ENCODE measurements at regions not wholly inside any gene's neighbourhood (a gene's known extent, or its start where the extent isn't known, plus 50 kb on each side); places are given as distances from the start of the nearest gene placed in this dataset.

- TF ChIP-seq EP300 (IDR thresholded peaks at IDR 0.05): no peak
- TF ChIP-seq, protein P1, sequence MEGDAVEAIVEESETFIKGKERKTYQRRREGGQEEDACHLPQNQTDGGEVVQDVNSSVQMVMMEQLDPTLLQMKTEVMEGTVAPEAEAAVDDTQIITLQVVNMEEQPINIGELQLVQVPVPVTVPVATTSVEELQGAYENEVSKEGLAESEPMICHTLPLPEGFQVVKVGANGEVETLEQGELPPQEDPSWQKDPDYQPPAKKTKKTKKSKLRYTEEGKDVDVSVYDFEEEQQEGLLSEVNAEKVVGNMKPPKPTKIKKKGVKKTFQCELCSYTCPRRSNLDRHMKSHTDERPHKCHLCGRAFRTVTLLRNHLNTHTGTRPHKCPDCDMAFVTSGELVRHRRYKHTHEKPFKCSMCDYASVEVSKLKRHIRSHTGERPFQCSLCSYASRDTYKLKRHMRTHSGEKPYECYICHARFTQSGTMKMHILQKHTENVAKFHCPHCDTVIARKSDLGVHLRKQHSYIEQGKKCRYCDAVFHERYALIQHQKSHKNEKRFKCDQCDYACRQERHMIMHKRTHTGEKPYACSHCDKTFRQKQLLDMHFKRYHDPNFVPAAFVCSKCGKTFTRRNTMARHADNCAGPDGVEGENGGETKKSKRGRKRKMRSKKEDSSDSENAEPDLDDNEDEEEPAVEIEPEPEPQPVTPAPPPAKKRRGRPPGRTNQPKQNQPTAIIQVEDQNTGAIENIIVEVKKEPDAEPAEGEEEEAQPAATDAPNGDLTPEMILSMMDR (IDR thresholded peaks at IDR 0.05): no peak
- no peak for TF ChIP-seq POLR2A (IDR thresholded peaks at IDR 0.05)
- no peak overlapping the region for H3K27ac ChIP-seq
- no peaks in the 10 kb centered on the region for H3K36me3 ChIP-seq
- no peak overlapping the region for H3K4me3 ChIP-seq
- 54 to 59% (median 54%) methylated on average over 4 of the region's 4 CpGs for WGBS, 3 donors
- intact Hi-C loops (cut with DNase I): no loop called here
- DNase-seq: peak in 1 of 5 donors; percentile 20
- H3K27me3 ChIP-seq: no peaks in the 10 kb centered on the region
- no peaks in the 10 kb centered on the region for H3K9me3 ChIP-seq
- H3K4me1 ChIP-seq (ENCODE audit: insufficient read depth): peaks cover 10% of the 10 kb centered on the region
Observed at GRCh38 chr11:112899235-112900006, 61.8 kb upstream of the NCAM1 start.

GRCh38 chr11:112901924-112902323 lies 59.3 kb upstream of the NCAM1 start:
- no peak for TF ChIP-seq POLR2A (IDR thresholded peaks at IDR 0.05)
- no peak for TF ChIP-seq EP300 (IDR thresholded peaks at IDR 0.05)
- TF ChIP-seq, protein P1 (IDR thresholded peaks at IDR 0.05): no peak
- 45 to 68% (median 63%) methylated on average over 4 of the region's 4 CpGs for WGBS, 3 donors
- Histone ChIP-seq H3K4me3 (no peak overlapping the region), H3K27ac (peak overlapping the region in 1 of 2 donors; percentile 44), H3K9me3 (no peaks in the 10 kb centered on the region), H3K36me3 (no peaks in the 10 kb centered on the region), H3K4me1 (ENCODE audit: insufficient read depth) (peaks cover 10% of the 10 kb centered on the region), H3K27me3 (no peaks in the 10 kb centered on the region)
- DNase-seq: no peak
- intact Hi-C loops (cut with DNase I): no loop called here

DNA sequence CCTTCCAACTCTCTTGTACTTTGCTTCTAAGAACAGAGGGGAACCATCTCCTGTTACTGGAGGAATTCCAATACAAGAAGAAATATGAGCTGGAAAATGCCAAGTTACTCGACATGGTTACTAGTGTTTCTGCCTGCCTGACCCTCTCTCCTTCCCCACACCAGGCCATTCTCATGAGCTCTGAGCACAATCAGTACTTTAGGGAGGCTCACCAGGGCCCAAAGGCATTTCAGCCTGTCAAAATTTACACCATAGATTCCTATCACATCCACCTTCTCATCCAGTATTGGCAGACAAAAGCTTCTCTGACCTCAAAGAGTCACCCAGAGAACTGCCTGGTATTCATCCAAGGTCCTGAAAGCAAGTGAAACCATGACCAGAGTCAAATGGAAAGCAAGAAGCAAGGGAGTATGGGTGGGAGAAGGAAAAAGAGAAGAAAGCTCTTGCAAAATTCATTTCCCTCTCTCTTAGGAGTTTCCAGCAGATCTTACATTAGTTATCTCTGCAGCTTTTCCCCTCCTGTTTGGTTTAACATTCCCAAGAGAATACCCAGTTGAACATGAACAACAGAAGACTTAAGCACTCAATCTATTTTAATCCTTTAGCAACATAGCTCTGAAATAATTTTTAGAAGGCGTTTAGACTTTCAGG lies 58.7 kb upstream of the NCAM1 start:
- H3K27ac ChIP-seq: peak overlapping the region in 1 of 2 donors; percentile 44
- intact Hi-C loops (cut with DNase I): no loop called here
- peak in 3 of 5 donors; percentile 21 to 46 (median 27) for DNase-seq
- H3K4me3 ChIP-seq: no peak overlapping the region
- TF ChIP-seq EP300 (IDR thresholded peaks at IDR 0.05): no peak
- TF ChIP-seq POLR2A (IDR thresholded peaks at IDR 0.05): no peak
- TF ChIP-seq, protein P1 (IDR thresholded peaks at IDR 0.05): no peak
- peaks cover 10% of the 10 kb centered on the region for H3K4me1 ChIP-seq (ENCODE audit: insufficient read depth)
- WGBS, 3 donors: 5 to 9% (median 7%) methylated on average over 2 of the region's 2 CpGs
- no peaks in the 10 kb centered on the region for H3K36me3 ChIP-seq
- H3K27me3 ChIP-seq: no peaks in the 10 kb centered on the region
- H3K9me3 ChIP-seq: no peaks in the 10 kb centered on the region

DNA sequence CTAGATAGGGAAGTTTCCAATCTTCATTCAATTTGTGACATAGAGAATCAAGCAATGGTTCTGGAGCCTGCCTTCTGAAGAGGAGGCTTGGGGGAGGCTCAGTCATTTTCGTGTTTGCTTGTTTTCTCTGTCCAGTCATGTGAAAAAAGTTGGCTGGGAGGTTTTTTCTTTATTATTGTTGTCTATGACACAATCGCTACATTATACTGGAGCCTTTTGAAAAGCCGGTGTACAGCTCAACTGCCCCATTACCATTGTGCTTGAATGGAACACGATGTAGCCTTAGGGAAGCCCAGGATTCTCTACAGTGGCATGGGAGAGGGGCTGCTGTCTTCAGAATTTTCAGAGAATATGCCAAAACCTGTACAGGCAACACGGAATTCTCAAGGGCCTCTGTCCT lies 57.9 kb upstream of the NCAM1 start:
- Histone ChIP-seq H3K27me3 (no peaks in the 10 kb centered on the region), H3K4me3 (no peak overlapping the region), H3K36me3 (no peaks in the 10 kb centered on the region), H3K9me3 (no peaks in the 10 kb centered on the region), H3K4me1 (ENCODE audit: insufficient read depth) (peaks cover 10% of the 10 kb centered on the region), H3K27ac (no peak overlapping the region)
- intact Hi-C loops (cut with DNase I): no loop called here
- 48 to 52% (median 49%) methylated on average over 5 of the region's 5 CpGs for WGBS, 3 donors
- no peak for DNase-seq
- TF ChIP-seq, protein P1 (IDR thresholded peaks at IDR 0.05): no peak
- TF ChIP-seq POLR2A (IDR thresholded peaks at IDR 0.05) (no peak), EP300 (IDR thresholded peaks at IDR 0.05) (no peak)

Data from ovary (tissue), 7 donors.